Retinal pigment epithelial cell (primary cell): ENCODE measurements at regions not wholly inside any gene's neighbourhood (a gene's known extent, or its start where the extent isn't known, plus 50 kb on each side); places are given as distances from the start of the nearest gene placed in this dataset.

Experiments used
- DNase-seq: peaks from one replicate; pipeline ENCODE4 v3.0.0-alpha.2; 2010; ENCODE audit warnings: low read depth
- H3K4me3 ChIP-seq: 2 replicates; pipeline ENCODE4 v1.5.1; 2011; ENCODE audit warnings: mild to moderate bottlenecking, low read length, control low read depth, moderate library complexity
- TF ChIP-seq, protein P1 (sequence below): conservative IDR thresholded peaks from 2 replicates; pipeline ENCODE4 v1.5.1; 2011; ENCODE audit warnings: low read depth, low read length, control low read depth, inconsistent platforms

DNA sequence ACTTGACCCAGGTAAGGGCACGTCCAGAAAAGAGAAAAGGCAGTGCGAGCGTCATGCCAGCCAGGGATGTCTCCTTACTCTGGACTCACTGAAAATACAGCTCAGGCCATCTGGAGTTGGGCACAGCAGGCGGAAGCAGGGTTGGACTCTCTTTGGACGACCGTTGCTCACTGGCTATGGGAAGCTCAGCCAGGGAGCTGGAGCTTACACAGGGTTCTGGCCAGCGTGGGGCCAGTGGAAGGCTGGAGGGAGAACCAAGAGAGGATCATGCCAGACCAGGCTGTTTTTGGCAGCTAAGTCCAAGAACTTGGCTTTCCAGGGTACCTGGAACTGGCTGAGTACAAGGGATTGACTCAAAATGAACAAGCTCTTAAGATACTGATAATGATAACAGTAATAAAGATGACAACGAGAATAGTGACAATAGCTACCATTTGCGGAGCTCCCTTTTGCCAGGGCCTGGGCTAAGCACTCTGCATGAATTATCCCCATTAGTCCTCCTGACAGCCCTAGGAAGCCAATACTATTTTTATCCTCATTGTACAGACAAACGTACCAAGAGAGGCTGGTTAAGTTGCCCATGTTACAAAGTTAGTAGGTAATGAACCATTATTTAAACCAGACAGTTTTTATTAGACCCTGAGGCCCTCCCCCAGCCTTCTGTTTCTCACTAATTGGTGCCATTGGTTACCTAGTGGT is 177.6 kb downstream of the PTPN20 start:
- H3K4me3 ChIP-seq: no peak overlapping the region
- no peak for DNase-seq
- TF ChIP-seq, protein P1, sequence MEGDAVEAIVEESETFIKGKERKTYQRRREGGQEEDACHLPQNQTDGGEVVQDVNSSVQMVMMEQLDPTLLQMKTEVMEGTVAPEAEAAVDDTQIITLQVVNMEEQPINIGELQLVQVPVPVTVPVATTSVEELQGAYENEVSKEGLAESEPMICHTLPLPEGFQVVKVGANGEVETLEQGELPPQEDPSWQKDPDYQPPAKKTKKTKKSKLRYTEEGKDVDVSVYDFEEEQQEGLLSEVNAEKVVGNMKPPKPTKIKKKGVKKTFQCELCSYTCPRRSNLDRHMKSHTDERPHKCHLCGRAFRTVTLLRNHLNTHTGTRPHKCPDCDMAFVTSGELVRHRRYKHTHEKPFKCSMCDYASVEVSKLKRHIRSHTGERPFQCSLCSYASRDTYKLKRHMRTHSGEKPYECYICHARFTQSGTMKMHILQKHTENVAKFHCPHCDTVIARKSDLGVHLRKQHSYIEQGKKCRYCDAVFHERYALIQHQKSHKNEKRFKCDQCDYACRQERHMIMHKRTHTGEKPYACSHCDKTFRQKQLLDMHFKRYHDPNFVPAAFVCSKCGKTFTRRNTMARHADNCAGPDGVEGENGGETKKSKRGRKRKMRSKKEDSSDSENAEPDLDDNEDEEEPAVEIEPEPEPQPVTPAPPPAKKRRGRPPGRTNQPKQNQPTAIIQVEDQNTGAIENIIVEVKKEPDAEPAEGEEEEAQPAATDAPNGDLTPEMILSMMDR: no peak

DNA sequence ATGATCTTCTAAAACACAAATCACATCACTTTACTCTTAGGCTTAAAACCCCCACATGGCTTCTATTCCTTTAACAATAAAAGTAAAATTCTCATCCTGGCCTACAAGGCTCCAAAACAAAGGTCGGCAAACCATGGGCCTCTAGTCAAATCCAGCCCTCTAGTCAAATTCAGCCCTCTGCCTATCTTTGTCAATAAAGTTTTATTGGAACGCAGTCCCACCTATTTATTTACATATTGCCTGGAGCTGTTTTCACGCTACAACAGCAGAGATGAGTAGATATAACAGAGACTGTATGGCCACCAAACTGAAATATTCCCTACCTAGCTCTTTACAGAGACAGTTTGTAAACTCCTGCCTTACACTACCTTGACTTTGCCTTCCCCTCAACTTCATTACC is 178.8 kb downstream of the PTPN20 start:
- no peak overlapping the region for H3K4me3 ChIP-seq
- no peak for DNase-seq
- TF ChIP-seq, protein P1: no peak

DNA sequence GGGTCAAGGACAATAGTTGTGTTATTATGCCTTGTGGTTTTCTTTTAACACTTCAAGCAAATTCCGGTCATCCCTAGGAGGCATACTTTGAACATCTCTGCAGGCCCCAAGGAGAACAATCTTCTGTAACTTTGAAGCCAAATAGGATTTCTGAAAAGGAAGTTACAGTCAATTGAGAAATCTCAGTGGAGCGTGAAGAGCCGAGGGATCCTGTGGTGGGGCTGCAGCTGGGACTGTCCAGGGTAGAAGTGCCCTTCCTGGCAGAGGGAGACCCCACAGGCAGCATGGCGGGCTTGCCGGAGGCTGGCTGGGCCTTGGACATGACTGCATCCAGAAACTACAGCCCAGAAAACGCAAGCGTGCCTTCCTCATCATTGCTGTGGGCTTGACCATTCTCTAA is 179.7 kb downstream of the PTPN20 start:
- H3K4me3 ChIP-seq: no peak overlapping the region
- no peak for DNase-seq
- TF ChIP-seq, protein P1: no peak

DNA sequence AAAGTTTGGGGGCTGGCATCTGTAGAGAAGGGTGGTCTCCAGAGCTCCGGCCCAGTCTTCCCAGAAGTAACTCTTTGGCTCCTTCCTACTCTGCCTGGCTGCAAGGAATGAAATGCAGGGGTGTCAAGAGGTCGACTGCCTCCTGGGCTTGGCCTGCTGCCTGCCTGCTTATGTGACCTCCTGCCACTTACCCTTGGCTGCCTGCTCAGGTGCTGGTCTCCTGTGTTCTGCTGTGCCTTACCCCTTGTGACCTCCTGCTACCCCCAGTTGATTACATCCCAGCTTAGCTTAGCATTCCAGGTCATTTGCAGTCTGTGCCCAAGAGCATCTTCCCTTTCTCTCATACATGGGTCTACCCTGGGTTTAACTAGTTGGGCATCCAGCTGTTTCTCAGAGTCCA is 180.2 kb downstream of the PTPN20 start:
- TF ChIP-seq, protein P1: no peak
- no peak for DNase-seq
- no peak overlapping the region for H3K4me3 ChIP-seq

DNA sequence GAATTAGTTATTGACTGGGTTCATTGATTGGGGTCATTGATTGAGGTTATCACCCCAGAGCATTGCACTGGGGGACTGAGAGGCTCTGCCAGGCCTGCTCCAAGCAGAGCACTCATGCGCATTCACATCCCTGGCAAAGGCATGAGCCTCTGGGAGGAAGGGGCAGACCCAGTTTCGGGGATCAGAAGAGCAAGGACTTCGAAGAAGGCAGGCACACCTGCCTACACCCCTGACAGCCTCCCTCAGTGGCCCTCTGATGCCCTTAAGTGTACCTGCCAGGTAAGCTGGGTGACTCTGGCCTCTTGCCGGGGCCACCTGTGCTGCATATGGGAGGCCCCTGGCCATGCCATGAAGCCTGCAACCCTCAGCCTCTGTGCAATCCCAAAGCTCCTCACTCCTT is 181.1 kb downstream of the PTPN20 start:
- no peak overlapping the region for H3K4me3 ChIP-seq
- TF ChIP-seq, protein P1: no peak
- no peak for DNase-seq

DNA sequence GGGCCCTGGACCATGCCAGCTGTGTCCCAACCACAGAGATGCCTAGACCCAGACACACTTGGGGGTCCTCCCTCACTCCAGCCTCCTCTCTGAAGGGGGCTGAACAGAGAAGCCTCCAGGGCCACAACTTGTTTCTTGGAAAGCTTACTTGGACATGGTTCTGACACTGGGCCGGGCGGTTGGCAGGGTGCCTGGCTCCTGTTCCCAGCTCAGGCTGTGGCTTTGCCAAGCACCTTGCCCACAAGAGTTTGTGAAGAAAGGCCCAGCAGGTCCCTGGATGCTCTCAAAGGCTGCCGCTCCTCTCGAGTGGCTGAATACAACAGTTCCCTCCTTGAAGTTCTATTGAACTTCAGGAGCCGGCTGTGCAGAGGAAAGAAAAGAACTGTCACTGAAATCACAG is 181.6 kb downstream of the PTPN20 start:
- no peak overlapping the region for H3K4me3 ChIP-seq
- TF ChIP-seq, protein P1: no peak
- no peak for DNase-seq

DNA sequence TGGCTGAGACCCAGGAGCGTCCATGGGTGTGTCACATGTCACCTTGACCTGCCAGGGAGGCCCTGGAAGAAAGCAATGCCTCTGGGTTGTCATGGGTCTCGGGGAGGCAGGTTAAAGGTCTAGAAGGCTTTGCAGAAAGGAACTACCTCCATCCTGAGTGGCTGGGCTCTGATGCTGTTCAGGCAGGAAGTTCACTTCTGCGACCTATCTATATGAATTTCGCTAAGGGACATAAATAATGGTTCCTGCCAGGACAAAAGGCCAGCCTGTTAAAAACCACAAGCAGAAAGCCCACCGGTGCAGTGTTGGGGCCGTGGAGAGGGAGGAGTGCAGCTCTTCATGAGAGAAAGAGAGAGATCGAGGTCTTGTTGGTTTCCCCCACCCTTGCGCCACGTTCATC is 182.9 kb downstream of the PTPN20 start:
- no peak overlapping the region for H3K4me3 ChIP-seq
- TF ChIP-seq, protein P1: no peak
- DNase-seq: no peak
